ENCODE measurements at regions not wholly inside any gene's neighbourhood (a gene's known extent, or its start where the extent isn't known, plus 50 kb on each side); places are given as distances from the start of the nearest gene placed in this dataset.
A peak's percentile ranks its signal among the peaks of the same experiment; 100 is the strongest.

GRCh38 chr10:33952692-33953360 is 618.4 kb upstream of the NRP1 start:
- peak; percentile 67 for DNase-seq

GRCh38 chr10:33950206-33950605 is 615.7 kb upstream of the NRP1 start:
- no peak for DNase-seq

GRCh38 chr10:33947544-33947943 is 613.1 kb upstream of the NRP1 start:
- no peak for DNase-seq

- no peak for DNase-seq
Observed at GRCh38 chr10:33945051-33945450, 610.6 kb upstream of the NRP1 start.

GRCh38 chr10:33942508-33942907 is 608.0 kb upstream of the NRP1 start:
- DNase-seq: no peak

GRCh38 chr10:33939892-33940291 is 605.4 kb upstream of the NRP1 start:
- DNase-seq: no peak

GRCh38 chr10:33939410-33939809 is 604.9 kb upstream of the NRP1 start:
- no peak for DNase-seq

- DNase-seq: no peak
Observed at GRCh38 chr10:33938001-33938400, 603.5 kb upstream of the NRP1 start.

GRCh38 chr10:33937036-33937730 is 602.7 kb upstream of the NRP1 start:
- DNase-seq: no peak

GRCh38 chr10:33935350-33935749 is 600.9 kb upstream of the NRP1 start:
- no peak for DNase-seq

GRCh38 chr10:33930079-33930478 is 595.6 kb upstream of the NRP1 start:
- no peak for DNase-seq

GRCh38 chr10:33927347-33927746 is 592.9 kb upstream of the NRP1 start:
- DNase-seq: no peak

GRCh38 chr10:33921970-33922605 is 587.6 kb upstream of the NRP1 start:
- no peak for DNase-seq

- no peak for DNase-seq
Observed at GRCh38 chr10:33920351-33920750, 585.9 kb upstream of the NRP1 start.

- DNase-seq: no peak
Observed at GRCh38 chr10:33919244-33919643, 584.8 kb upstream of the NRP1 start.

GRCh38 chr10:33917069-33917780 is 582.8 kb upstream of the NRP1 start:
- DNase-seq: no peak

GRCh38 chr10:33914746-33915145 is 580.3 kb upstream of the NRP1 start:
- DNase-seq: no peak

- DNase-seq: peak; percentile 25
Observed at GRCh38 chr10:33913194-33913593, 578.7 kb upstream of the NRP1 start.

- DNase-seq: peak; percentile 10
Observed at GRCh38 chr10:33909476-33909875, 575.0 kb upstream of the NRP1 start.

GRCh38 chr10:33901166-33901565 is 566.7 kb upstream of the NRP1 start:
- DNase-seq: peak; percentile 77

GRCh38 chr10:33900596-33900995 is 566.1 kb upstream of the NRP1 start:
- DNase-seq: peak; percentile 35

GRCh38 chr10:33899578-33900531 is 565.4 kb upstream of the NRP1 start:
- no peak for DNase-seq
